SH-SY5Y (cell line): ENCODE measurements at regions not wholly inside any gene's neighbourhood (a gene's known extent, or its start where the extent isn't known, plus 50 kb on each side); places are given as distances from the start of the nearest gene placed in this dataset.

ENCODE experiments used
- GATA2 ChIP-seq: IDR thresholded peaks from 2 replicates; pipeline ENCODE4 v1.6.1; 2011; ENCODE audit warnings: mild to moderate bottlenecking, low read depth, low read length
- GATA3 ChIP-seq: IDR thresholded peaks from 2 replicates; pipeline ENCODE4 v1.6.1; 2011; ENCODE audit warnings: low read depth, mild to moderate bottlenecking, low read length, moderate library complexity

GRCh38 chr7:24390376-24391157 is 106.6 kb downstream of the NPY start:
- TF ChIP-seq GATA2 (no peak), GATA3 (no peak)
